Smooth muscle cell (in vitro differentiated cells): ENCODE measurements at regions not wholly inside any gene's neighbourhood (a gene's known extent, or its start where the extent isn't known, plus 50 kb on each side); places are given as distances from the start of the nearest gene placed in this dataset.

Source experiments
- DNase-seq: peaks from one replicate; lab custom pipeline; 2025; ENCODE audit not compliant: unreplicated experiment; lab: John Stamatoyannopoulos, UW
- H2AFZ ChIP-seq: fragments of 200-600 bp; sonication (generic); 2 replicates; pipeline ENCODE4 v1.6.0; 2016; ENCODE audit warnings: antibody characterized with exemption, low read depth, mild to moderate bottlenecking
- H3F3A ChIP-seq: fragments of 200-600 bp; sonication (generic); 2 replicates; pipeline ENCODE4 v1.6.0; 2017; ENCODE audit warnings: antibody characterized with exemption, low read depth
- H3K27ac ChIP-seq: fragments of 200-600 bp; sonication (generic); 2 replicates; pipeline ENCODE4 v1.5.1; 2016; ENCODE audit warnings: low read depth, mild to moderate bottlenecking
- H3K27me3 ChIP-seq: fragments of 200-600 bp; sonication (generic); 2 replicates; pipeline ENCODE4 v1.6.1; 2016; ENCODE audit warnings: low read depth, mild to moderate bottlenecking
- H3K36me3 ChIP-seq: fragments of 200-600 bp; sonication (generic); 2 replicates; pipeline ENCODE4 v1.5.1; 2016; ENCODE audit warnings: low read depth
- H3K4me1 ChIP-seq: fragments of 200-600 bp; sonication (generic); 2 replicates; pipeline ENCODE4 v1.5.1; 2016; ENCODE audit warnings: low read depth
- H3K4me2 ChIP-seq: fragments of 200-600 bp; sonication (generic); 2 replicates; pipeline ENCODE4 v1.6.0; 2016; ENCODE audit warnings: mild to moderate bottlenecking
- H3K4me3 ChIP-seq: fragments of 200-600 bp; sonication (generic); 2 replicates; pipeline ENCODE4 v1.5.1; 2016; ENCODE audit warnings: mild to moderate bottlenecking
- H3K79me2 ChIP-seq: fragments of 200-600 bp; sonication (generic); 2 replicates; pipeline ENCODE4 v1.6.0; 2016; ENCODE audit warnings: low read depth, mild to moderate bottlenecking
- H3K9ac ChIP-seq: fragments of 200-600 bp; sonication (generic); 2 replicates; pipeline ENCODE4 v1.6.0; 2016; ENCODE audit warnings: low read depth
- H3K9me3 ChIP-seq: fragments of 200-600 bp; sonication (generic); replicated peaks from 2 replicates; pipeline ENCODE4 v1.5.1; 2016; ENCODE audit warnings: low read depth
- H4K20me1 ChIP-seq: fragments of 200-600 bp; sonication (generic); 2 replicates; pipeline ENCODE4 v1.6.0; 2016; ENCODE audit warnings: low read depth
- WGBS: methylation state at CpG from one replicate; pipeline ENCODE4 v1.1.7; 2016; ENCODE audit warnings: low lambda C conversion rate; 5-methylcytosine and 5-hydroxymethylcytosine counted together
- TF ChIP-seq, protein P1 (sequence below): fragments of 200-600 bp; sonication (generic); IDR thresholded peaks from 2 replicates; pipeline ENCODE4 v1.5.1; 2017; ENCODE audit warnings: borderline replicate concordance, mild to moderate bottlenecking, antibody characterized with exemption; ENCODE audit not compliant: insufficient read depth, poor library complexity, severe bottlenecking

DNA sequence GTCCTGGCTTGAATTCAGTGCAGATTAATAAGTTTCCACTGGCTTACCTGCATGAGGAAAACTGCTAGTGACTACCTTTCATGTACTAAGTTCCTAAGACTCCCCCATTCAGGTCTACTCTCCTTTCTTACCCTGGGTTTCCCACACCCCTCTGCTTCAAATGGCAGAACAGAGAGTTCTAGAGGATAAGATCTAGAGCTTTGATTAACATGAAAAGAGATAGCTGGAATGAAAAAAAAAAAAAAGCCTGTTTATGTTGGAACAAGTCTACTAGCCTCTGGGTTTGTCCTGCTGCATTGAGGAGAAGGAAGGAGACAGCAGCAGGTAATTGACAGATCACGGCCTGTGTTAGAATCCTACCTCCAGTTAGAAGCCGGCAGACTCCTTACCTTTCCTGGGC is 201.4 kb upstream of the SOX4 start:
- TF ChIP-seq, protein P1, sequence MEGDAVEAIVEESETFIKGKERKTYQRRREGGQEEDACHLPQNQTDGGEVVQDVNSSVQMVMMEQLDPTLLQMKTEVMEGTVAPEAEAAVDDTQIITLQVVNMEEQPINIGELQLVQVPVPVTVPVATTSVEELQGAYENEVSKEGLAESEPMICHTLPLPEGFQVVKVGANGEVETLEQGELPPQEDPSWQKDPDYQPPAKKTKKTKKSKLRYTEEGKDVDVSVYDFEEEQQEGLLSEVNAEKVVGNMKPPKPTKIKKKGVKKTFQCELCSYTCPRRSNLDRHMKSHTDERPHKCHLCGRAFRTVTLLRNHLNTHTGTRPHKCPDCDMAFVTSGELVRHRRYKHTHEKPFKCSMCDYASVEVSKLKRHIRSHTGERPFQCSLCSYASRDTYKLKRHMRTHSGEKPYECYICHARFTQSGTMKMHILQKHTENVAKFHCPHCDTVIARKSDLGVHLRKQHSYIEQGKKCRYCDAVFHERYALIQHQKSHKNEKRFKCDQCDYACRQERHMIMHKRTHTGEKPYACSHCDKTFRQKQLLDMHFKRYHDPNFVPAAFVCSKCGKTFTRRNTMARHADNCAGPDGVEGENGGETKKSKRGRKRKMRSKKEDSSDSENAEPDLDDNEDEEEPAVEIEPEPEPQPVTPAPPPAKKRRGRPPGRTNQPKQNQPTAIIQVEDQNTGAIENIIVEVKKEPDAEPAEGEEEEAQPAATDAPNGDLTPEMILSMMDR, result no peak
- no peak overlapping the region for H3K27ac ChIP-seq
- H3K27me3 ChIP-seq, result no peaks in the 10 kb centered on the region
- no peaks in the 10 kb centered on the region for H3K9me3 ChIP-seq
- 84% methylated on average over 2 of the region's 2 CpGs for WGBS
- no peaks in the 10 kb centered on the region for H3K79me2 ChIP-seq
- peaks cover 10% of the 10 kb centered on the region for H3F3A ChIP-seq
- H3K9ac ChIP-seq, result no peak overlapping the region
- DNase-seq, result no peak
- H3K4me1 ChIP-seq, result peaks cover 10% of the 10 kb centered on the region
- no peaks in the 10 kb centered on the region for H3K36me3 ChIP-seq
- no peaks in the 10 kb centered on the region for H4K20me1 ChIP-seq
- no peak overlapping the region for H2AFZ ChIP-seq
- no peak overlapping the region for H3K4me2 ChIP-seq
- H3K4me3 ChIP-seq, result no peak overlapping the region

DNA sequence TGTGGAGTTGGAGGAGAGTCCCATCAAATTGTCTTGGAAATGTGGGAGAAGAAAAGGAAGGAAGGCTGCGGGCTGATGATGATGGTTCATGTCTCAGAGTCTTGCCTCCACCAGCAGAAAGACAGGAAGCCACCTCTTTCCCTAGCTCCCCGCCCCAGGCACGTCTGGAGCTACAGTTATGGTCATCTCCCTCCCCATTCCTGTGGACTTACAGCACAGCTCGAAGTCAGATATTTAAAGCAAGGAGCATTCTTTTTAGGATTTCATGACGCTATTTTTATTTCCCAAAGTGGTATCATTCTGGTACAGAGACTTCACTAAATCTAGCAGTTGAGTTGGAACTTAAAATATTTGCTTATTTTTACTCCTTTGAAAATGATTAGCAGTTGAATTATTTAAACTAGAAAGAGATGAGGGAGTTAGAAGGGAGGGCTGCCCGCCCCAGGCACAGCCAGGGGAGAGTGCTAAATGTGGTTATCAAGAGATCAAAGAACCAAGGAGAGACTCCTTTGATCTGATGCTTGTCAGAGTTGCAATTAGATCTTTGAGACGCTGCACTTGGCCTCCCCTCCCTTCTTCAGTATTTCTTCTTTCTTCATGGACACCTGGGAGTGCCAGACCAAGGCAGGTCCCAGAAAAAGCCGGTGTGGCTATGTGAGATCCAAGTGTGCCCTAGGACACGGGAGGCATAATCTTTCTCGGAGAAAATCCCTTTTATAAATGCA is 199.9 kb upstream of the SOX4 start:
- Histone ChIP-seq H3K9me3 (no peaks in the 10 kb centered on the region), H3K27ac (no peak overlapping the region), H2AFZ (peak overlapping the region; percentile 14), H3K27me3 (no peaks in the 10 kb centered on the region), H4K20me1 (no peaks in the 10 kb centered on the region), H3K4me3 (no peak overlapping the region), H3F3A (no peaks in the 10 kb centered on the region), H3K4me2 (no peak overlapping the region), H3K36me3 (no peaks in the 10 kb centered on the region), H3K9ac (no peak overlapping the region), H3K79me2 (no peaks in the 10 kb centered on the region), H3K4me1 (peaks cover 10% of the 10 kb centered on the region)
- TF ChIP-seq, protein P1, result no peak
- no peak for DNase-seq
- WGBS, result 44% methylated on average over 10 of the region's 10 CpGs

DNA sequence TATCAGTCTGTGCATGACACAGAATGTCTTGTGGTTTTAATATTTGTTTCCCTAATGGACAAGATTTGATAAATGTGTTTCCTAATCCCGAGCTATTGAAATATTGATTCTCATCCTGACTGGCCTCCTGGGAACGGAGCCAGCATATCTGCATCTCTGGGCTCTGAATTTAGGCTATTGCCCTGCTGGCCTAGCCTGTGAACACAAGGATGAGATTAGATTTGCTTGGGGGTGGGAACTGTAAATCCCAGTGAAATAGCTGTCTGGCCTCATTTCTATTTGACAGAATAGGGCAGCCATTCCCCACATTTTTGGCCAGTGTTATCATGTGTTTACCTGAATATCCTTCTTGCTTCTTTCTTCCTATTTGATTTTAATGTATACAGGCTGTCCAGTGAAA is 198.4 kb upstream of the SOX4 start:
- WGBS, result 14% methylated on average over 2 of the region's 2 CpGs
- peaks cover 10% of the 10 kb centered on the region for H3K4me1 ChIP-seq
- H3K9ac ChIP-seq, result no peak overlapping the region
- no peak overlapping the region for H2AFZ ChIP-seq
- H3F3A ChIP-seq, result no peaks in the 10 kb centered on the region
- peak overlapping the region; percentile 24 for H3K4me2 ChIP-seq
- H3K27ac ChIP-seq, result peak overlapping the region; percentile 47
- H4K20me1 ChIP-seq, result no peaks in the 10 kb centered on the region
- no peaks in the 10 kb centered on the region for H3K79me2 ChIP-seq
- H3K27me3 ChIP-seq, result no peaks in the 10 kb centered on the region
- no peaks in the 10 kb centered on the region for H3K36me3 ChIP-seq
- no peak for DNase-seq
- no peaks in the 10 kb centered on the region for H3K9me3 ChIP-seq
- TF ChIP-seq, protein P1, result no peak
- H3K4me3 ChIP-seq, result no peak overlapping the region

DNA sequence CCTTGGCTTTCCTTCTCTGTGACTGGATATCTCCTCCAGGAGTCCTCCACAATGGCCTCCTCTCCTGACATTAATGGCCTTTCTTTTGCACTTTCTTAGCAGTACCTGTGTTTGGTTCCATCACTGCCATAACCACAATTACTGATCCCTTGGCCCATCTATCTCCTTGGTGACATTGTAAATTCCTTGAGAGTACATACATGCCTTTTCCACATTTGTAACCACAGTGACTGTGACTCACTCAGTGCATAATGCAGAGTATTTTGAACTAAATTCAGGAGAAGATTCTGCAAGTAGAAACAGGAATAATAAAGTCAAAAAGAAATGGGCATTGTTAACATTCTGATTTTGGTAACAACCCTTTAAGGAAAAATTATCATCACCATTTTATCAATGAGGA is 197.2 kb upstream of the SOX4 start:
- Histone ChIP-seq H3F3A (no peaks in the 10 kb centered on the region), H3K4me3 (no peak overlapping the region), H3K79me2 (no peaks in the 10 kb centered on the region), H2AFZ (no peak overlapping the region), H3K36me3 (no peaks in the 10 kb centered on the region), H3K9ac (no peak overlapping the region), H3K27me3 (no peaks in the 10 kb centered on the region), H3K4me2 (peak overlapping the region; percentile 9), H4K20me1 (no peaks in the 10 kb centered on the region), H3K27ac (peak overlapping the region; percentile 47), H3K9me3 (no peaks in the 10 kb centered on the region), H3K4me1 (peaks cover 10% of the 10 kb centered on the region)
- no peak for DNase-seq
- TF ChIP-seq, protein P1, result no peak
